ENCODE measurements at regions not wholly inside any gene's neighbourhood (a gene's known extent, or its start where the extent isn't known, plus 50 kb on each side); places are given as distances from the start of the nearest gene placed in this dataset.
A peak's percentile ranks its signal among the peaks of the same experiment; 100 is the strongest.
"Not testable (repeated sequence)": the region's sequence is repeated elsewhere in the genome, so short reads cannot be mapped to it uniquely, and the experiment has no call there.

DNA sequence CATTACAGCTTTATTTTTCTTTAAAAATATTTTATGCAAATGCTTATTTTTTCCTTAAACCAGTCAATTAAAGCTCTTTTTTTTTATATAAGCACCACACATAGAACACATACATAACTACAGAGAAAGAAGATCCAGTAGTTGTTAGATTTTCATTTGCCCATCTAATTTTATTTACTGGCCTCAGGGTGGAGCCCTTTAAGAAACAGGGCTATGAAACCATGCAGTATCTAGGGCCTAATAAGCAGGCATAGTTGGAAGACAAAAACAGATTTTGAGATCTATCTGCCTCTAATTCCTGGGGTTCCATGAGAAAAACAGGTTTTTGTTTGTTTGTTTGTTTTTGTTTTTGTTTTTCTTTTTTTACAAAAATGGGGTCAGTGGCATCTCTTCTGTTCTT lies 120.6 kb downstream of the BCHE start:
- no peak for DNase-seq (ENCODE audit: low read depth)

GRCh38 chr3:165713479-165713878 lies 123.7 kb downstream of the BCHE start:
- no peak for DNase-seq (ENCODE audit: low read depth)

DNA sequence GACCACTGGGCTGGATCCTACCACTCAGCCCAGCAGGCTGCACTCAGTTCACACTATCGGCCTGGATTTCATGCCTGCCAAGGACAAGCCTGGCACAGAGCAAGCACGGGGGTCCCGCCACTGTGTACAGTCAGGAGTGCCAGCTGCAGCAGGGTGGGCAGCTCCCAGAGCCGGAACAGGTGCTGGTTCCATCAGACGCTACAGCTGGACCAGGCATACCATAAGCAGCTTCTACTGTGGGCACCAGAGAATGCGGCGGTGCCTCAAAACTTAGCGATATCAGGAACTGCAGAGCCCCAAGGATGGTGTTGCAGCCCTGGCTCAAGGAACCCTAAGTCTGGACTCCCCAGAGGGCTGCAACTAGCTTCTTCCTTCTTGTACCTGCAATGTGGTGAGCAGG lies 124.8 kb downstream of the BCHE start:
- no peak for DNase-seq (ENCODE audit: low read depth)

DNA sequence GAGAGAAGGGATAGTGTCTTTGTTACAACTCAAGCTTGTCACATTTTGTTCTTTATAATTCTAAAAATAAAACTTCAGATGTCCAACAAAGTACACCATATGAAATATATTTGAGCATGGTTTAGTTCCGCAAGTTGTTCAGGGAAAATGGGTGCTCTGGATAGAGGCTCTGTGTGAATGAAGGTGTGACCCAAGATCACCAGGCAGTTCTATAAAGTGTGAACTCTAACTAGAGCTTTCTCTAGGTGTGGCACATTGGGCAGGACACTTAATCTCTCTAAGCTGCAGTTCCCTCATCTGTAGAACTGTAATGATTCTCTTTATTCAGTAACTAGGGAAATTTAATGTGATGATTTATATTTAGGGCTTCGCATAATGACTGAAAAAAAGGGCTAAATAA lies 139.3 kb downstream of the BCHE start:
- DNase-seq (ENCODE audit: low read depth), result no peak

DNA sequence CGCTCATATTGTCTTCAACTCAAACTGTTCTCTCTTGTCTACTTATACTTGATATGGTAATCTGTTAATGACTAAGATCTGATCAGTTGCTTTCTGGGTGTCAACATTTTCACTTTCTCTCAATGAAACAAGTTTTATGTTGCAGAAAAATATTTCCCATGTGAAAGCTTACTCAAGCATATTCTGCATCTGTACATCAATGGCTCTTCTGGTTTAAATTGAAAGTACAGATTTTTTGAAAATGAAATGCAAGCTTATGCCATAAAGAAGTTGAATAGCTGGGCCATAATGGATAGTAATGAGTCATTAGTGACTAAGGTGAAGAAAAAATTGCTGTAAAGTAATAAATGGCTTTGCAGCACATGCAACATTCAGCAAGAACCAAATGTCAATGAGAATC lies 140.7 kb downstream of the BCHE start:
- no peak for DNase-seq (ENCODE audit: low read depth)

GRCh38 chr3:165683947-165684346 lies 153.3 kb downstream of the BCHE start:
- DNase-seq (ENCODE audit: low read depth), result no peak

GRCh38 chr3:165682734-165683133 lies 154.5 kb downstream of the BCHE start:
- DNase-seq (ENCODE audit: low read depth), result no peak

DNA sequence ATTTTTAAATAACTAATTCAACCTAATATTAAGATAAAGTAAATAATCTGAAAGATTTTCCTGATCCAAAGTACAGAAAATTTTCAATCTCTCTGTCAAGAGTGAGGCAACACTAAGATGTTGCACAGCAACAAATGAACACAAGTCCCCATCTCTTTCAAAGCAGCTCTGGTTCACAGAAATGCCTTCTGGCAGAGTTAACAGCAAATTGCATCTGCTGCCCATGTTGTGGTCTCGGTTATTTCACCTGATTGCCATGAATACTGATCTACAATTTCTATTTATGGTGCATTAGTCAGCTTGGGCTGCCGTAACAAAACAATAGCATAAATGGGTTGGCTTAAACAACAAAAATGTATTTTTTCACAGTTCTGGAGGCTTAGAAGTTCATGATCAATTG lies 167.3 kb downstream of the BCHE start:
- no peak for DNase-seq (ENCODE audit: low read depth)

DNA sequence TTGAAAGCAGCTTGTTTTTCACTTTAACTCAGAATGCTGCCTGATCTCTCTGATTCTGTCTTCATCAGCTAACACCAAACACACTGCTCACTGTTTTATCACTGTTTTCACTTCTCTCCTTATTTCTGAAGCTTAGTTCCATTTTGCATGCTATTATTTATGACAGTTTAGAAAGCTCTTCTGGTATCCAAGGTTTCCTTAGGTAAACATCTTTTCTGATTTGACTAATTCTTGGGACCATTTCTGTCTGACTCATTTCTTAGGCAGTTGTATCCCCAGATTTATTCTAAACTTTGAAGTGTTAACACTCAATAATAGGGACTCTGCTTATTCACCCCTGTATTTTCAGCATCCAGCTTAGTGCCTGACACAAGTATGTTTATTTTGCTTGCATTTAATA lies 167.7 kb downstream of the BCHE start:
- DNase-seq (ENCODE audit: low read depth), result no peak

DNA sequence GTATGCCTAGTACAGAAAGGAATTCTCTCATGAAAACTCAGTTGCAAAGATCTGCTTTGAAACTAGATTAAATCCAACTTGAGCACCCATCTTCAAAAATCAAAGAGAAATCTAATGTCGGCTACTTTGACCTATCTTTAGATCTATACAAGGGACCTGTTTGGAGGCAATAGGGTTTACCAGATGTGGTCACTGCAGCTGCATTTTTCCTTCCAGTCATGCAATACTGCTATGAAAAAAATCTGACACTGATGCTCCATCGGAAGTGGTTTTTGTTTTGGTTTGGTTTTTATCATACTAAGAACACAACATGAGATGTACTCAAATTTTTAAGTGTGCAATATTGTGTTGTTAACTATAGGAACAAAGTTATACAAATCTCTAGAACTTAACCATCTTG lies 169.5 kb downstream of the BCHE start:
- DNase-seq (ENCODE audit: low read depth), result no peak

DNA sequence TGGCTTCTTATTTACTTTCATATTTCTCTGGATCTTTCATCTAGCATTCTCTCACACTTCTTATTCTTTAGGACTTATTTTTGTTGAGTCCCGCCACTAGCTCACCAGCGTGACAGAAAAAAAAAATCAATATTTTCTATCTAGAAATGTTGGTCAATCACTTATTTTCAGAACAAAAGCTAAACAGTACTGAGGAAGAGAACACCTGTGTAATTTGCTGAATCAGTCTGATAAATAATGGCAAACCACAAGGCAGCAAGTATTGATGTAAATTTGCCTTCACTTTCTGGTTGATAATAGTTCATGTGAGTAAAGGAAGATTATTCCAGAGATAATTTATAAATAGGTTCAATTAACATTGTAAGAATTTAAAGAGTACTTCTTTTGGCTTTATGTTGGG lies 179.2 kb downstream of the BCHE start:
- DNase-seq (ENCODE audit: low read depth), result no peak

DNA sequence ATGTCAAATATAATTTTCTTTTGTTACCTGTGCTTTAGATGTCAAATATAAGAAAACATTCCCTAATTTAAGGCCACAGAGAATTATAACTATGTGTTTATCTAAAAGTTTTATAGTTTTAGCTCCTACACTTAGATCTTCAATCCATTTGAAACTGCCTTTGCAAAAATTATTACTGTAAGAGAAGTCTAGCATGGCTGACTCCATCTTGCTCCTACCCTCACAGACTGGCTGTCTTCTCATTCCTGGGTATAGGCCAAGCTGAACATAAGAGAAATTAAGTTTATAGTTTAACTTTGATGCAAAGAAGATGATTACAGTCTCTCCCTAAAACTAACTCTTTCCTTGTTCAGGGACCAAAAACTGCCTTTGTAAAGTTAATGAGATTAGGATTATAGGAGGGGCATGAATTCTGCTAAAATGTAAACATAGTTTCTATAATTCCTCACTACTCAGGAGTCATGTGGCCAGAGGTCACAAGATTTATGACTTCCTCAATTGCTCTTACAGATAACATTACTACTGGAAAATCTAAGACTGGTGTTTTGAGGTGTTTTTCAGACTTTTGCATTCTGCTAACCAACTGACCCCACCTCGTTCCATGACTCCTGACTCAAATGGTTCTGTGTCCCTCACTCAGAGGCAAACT lies 184.0 kb downstream of the BCHE start:
- no peak for DNase-seq (ENCODE audit: low read depth)

DNA sequence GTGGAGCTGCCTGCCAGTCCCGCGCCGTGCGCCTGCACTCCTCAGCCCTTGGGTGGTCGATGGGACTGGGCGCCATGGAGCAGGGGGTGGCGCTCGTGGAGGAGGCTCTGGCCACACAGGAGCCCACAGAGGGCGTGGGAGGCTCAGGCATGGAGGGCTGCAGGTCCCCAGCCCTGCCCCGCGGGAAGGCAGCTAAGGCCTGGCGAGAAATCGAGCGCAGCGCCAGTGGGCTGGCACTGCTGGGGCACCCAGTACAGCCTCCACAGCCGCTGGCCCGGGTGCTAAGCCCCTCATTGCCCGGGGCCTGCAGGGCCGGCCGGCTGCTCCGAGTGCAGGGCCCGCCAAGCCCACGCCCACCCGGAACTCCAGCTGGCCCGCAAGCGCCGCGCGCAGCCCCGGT lies 187.9 kb downstream of the BCHE start:
- not testable (repeated sequence) for DNase-seq (ENCODE audit: low read depth)

GRCh38 chr3:165645191-165645590 lies 192.0 kb downstream of the BCHE start:
- no peak for DNase-seq (ENCODE audit: low read depth)

DNA sequence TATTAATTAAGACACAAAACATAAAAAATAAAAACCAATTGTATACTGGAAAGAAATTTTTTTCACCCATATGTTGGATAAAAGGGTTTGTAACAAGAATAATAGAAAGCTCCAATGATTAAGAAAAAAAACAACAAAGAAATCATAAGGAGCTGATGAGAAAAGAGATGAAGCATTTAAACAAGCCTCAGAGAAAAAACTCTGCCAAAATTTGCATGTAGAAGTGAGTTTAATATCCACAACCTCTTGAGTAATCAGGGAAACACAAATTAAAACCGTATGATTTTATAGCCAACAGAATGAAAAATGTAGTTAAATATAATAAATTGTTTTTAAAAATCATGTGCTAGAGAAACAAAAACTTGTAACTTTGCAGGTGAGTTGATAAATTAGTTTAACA lies 192.9 kb downstream of the BCHE start:
- DNase-seq (ENCODE audit: low read depth), result no peak

DNA sequence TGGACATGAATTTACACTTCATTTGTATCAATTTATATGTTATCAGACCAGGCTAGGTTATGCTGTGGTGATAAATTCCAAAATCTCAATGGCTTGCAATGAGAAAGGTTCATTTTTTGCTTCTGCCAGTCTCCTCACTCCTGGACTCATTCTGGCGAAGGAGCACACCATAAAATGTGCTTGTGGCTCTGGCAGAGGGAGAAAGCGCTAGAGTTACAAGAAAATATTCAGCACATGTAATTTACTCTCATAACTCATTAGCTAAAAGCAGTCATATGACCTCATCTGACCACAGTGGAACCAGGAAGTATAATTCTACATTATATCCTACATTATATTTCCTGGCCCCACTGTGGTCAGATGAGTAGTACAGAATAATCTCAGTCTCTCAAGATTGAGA lies 193.8 kb downstream of the BCHE start:
- no peak for DNase-seq (ENCODE audit: low read depth)

GRCh38 chr3:165642761-165643420 lies 194.3 kb downstream of the BCHE start:
- peak; percentile 95 for DNase-seq (ENCODE audit: low read depth)

- DNase-seq (ENCODE audit: low read depth), result no peak
Observed at GRCh38 chr3:165641569-165642310, 195.5 kb downstream of the BCHE start.

DNA sequence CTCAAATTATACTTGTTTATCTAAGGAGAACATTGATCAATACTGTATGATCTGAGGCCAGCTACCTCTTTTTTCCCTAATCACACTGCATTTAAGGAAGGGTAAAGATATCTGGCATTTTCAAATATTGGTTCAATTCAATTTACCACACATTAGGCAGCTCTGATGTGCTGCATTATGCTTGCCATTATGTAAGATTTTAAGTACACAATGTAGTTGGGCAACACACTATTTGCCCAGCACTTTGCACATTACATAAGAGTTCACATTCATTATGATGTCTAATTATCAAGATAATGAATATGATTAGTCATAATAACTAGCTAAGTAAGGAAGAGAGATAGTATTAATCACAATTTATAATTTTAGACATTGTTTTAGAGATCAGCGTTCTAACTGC lies 196.3 kb downstream of the BCHE start:
- DNase-seq (ENCODE audit: low read depth), result no peak

GRCh38 chr3:165640031-165640430 lies 197.2 kb downstream of the BCHE start:
- DNase-seq (ENCODE audit: low read depth), result no peak

- DNase-seq (ENCODE audit: low read depth), result no peak
Observed at GRCh38 chr3:165638034-165638433, 199.2 kb downstream of the BCHE start.

DNA sequence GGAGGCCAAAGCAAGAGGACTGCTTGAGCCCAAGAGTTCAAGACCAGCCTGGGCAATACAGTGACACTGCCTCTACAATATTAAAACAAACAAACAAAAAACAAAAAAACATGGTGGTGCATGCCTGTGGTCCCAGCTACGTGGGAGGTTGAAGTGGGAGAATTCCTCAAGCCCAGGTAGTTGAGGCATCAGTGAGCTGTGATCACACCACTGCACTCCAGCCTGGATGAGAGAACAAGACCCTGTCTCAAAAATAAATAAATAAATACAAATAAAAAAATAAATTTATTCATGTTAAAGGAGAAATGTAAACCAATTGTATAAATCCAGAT lies 200.6 kb downstream of the BCHE start:
- DNase-seq (ENCODE audit: low read depth), result no peak

GRCh38 chr3:165635791-165636683 lies 201.2 kb downstream of the BCHE start:
- DNase-seq (ENCODE audit: low read depth), result no peak
